Stimulated activated CD8-positive, alpha-beta memory T cell treated with anti-CD3 and anti-CD28 coated beads, Interleukin-2, amount 100 ng/mL, for 48 hours (primary cell): ENCODE measurements at regions not wholly inside any gene's neighbourhood (a gene's known extent, or its start where the extent isn't known, plus 50 kb on each side); places are given as distances from the start of the nearest gene placed in this dataset.
"Not testable (repeated sequence)": the region's sequence is repeated elsewhere in the genome, so short reads cannot be mapped to it uniquely, and the experiment has no call there.

Source experiments
- DNase-seq, 2 donors: peaks; one replicate each; pipeline ENCODE4 v3.0.0-alpha.2; 2020; ENCODE audit warnings: low read depth in 2 of 2

GRCh38 chr9:29514336-29514735 lies 1941.1 kb upstream of the C9orf72 start:
- DNase-seq, result no peak

- DNase-seq, result no peak
These were observed 1941.6 kb upstream of the C9orf72 start for GRCh38 chr9:29514862-29515261.

- no peak for DNase-seq
These were observed 1975.2 kb upstream of the C9orf72 start for GRCh38 chr9:29548436-29548835.

GRCh38 chr9:29555502-29555901 lies 1982.2 kb upstream of the C9orf72 start:
- no peak for DNase-seq

GRCh38 chr9:29556317-29556716 lies 1983.0 kb upstream of the C9orf72 start:
- DNase-seq, result no peak

GRCh38 chr9:29556746-29557145 lies 1983.5 kb upstream of the C9orf72 start:
- no peak for DNase-seq

GRCh38 chr9:29564564-29564963 lies 1991.3 kb upstream of the C9orf72 start:
- DNase-seq, result no peak

- DNase-seq, result no peak
These were observed 2001.9 kb upstream of the C9orf72 start for GRCh38 chr9:29575219-29575618.

GRCh38 chr9:29588361-29588760 lies 2015.1 kb upstream of the C9orf72 start:
- DNase-seq, result no peak

GRCh38 chr9:29609282-29609681 lies 2036.0 kb upstream of the C9orf72 start:
- DNase-seq, result no peak

- no peak for DNase-seq
These were observed 2040.5 kb upstream of the C9orf72 start for GRCh38 chr9:29613773-29614172.

- no peak for DNase-seq
These were observed 2043.6 kb upstream of the C9orf72 start for GRCh38 chr9:29616844-29617243.

- DNase-seq, result no peak
These were observed 2052.0 kb upstream of the C9orf72 start for GRCh38 chr9:29625292-29625731.

GRCh38 chr9:29625931-29626330 lies 2052.7 kb upstream of the C9orf72 start:
- no peak for DNase-seq

- not testable (repeated sequence) for DNase-seq
These were observed 2055.6 kb upstream of the C9orf72 start for GRCh38 chr9:29628856-29629255.

GRCh38 chr9:29637471-29638237 lies 2064.4 kb upstream of the C9orf72 start:
- DNase-seq, result no peak

- DNase-seq, result no peak
These were observed 2067.2 kb upstream of the C9orf72 start for GRCh38 chr9:29640507-29640906.

- no peak for DNase-seq
These were observed 2071.2 kb upstream of the C9orf72 start for GRCh38 chr9:29644514-29644913.

GRCh38 chr9:29647451-29647850 lies 2074.2 kb upstream of the C9orf72 start:
- DNase-seq, result no peak

GRCh38 chr9:29648132-29648531 lies 2074.9 kb upstream of the C9orf72 start:
- no peak for DNase-seq

GRCh38 chr9:29648601-29649000 lies 2075.3 kb upstream of the C9orf72 start:
- no peak for DNase-seq

- DNase-seq, result no peak
These were observed 2083.5 kb upstream of the C9orf72 start for GRCh38 chr9:29656641-29657406.

GRCh38 chr9:29657821-29658220 lies 2084.5 kb upstream of the C9orf72 start:
- DNase-seq, result no peak
